ENCODE measurements at regions not wholly inside any gene's neighbourhood (a gene's known extent, or its start where the extent isn't known, plus 50 kb on each side); places are given as distances from the start of the nearest gene placed in this dataset.

DNA sequence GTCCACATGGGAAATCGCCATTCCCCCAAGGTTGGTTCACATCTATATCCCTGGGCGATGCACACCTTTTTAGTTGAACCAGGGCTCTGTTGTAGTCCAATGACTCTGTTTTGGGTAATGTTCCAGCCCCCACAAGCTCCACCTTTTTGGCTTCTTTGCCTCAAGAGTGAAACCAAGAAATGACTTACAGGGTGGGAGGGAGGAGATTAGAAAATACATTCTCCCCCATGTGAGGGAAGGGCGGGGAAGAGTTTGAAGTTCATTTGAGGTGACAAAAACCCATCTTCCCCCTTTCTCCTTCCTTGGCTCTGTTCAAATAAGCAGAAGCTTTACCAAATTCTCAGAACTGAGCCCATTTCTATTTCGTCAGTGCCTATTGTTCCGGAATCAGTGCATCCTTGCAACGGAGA lies 82.8 kb downstream of the GATA3 start:
- no peak overlapping the region for H3K27ac ChIP-seq
- no peak overlapping the region for H3K4me3 ChIP-seq
- intact Hi-C loops (cut with DNase I), result no loop called here
- DNase-seq (no peak), FAIRE-seq (no peak), ATAC-seq (no peak)
- TF ChIP-seq, protein P1, sequence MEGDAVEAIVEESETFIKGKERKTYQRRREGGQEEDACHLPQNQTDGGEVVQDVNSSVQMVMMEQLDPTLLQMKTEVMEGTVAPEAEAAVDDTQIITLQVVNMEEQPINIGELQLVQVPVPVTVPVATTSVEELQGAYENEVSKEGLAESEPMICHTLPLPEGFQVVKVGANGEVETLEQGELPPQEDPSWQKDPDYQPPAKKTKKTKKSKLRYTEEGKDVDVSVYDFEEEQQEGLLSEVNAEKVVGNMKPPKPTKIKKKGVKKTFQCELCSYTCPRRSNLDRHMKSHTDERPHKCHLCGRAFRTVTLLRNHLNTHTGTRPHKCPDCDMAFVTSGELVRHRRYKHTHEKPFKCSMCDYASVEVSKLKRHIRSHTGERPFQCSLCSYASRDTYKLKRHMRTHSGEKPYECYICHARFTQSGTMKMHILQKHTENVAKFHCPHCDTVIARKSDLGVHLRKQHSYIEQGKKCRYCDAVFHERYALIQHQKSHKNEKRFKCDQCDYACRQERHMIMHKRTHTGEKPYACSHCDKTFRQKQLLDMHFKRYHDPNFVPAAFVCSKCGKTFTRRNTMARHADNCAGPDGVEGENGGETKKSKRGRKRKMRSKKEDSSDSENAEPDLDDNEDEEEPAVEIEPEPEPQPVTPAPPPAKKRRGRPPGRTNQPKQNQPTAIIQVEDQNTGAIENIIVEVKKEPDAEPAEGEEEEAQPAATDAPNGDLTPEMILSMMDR (IDR thresholded peaks at IDR 0.05), result no peak
- H3K4me1 ChIP-seq, result no peaks in the 10 kb centered on the region
- H3K9me3 ChIP-seq, result no peaks in the 10 kb centered on the region
- WGBS, 2 donors, result 60 to 63% methylated on average over 6 of the region's 6 CpGs
- no peaks in the 10 kb centered on the region for H3K36me3 ChIP-seq
- no peaks in the 10 kb centered on the region for H3K27me3 ChIP-seq

DNA sequence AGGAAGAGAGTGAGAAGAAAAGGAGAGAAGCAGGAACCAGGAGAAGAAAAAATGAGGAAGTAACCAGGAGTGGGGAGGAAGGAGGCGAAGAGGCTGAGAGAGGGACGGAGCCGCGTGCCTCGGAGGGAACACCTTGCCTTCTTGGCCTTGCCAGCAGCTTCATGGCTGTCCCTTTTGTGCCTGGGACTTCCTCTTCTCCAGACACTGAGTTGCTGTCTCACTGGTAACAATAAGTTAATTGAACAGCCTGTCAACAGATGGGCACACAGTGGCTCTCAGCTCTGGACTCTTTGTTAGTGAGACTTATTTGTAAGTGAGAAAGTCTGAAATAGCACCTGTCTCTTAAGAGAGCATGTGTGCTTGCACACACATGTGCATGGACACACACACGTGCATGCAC lies 83.2 kb downstream of the GATA3 start:
- ATAC-seq (no peak), DNase-seq (no peak), FAIRE-seq (no peak)
- TF ChIP-seq, protein P1 (IDR thresholded peaks at IDR 0.05), result no peak
- Histone ChIP-seq H3K4me3 (no peak overlapping the region), H3K27ac (no peak overlapping the region), H3K27me3 (no peaks in the 10 kb centered on the region), H3K9me3 (no peaks in the 10 kb centered on the region), H3K4me1 (no peaks in the 10 kb centered on the region), H3K36me3 (no peaks in the 10 kb centered on the region)
- WGBS, 2 donors, result 63 to 76% methylated on average over 6 of the region's 6 CpGs
- intact Hi-C loops (cut with DNase I), result no loop called here

DNA sequence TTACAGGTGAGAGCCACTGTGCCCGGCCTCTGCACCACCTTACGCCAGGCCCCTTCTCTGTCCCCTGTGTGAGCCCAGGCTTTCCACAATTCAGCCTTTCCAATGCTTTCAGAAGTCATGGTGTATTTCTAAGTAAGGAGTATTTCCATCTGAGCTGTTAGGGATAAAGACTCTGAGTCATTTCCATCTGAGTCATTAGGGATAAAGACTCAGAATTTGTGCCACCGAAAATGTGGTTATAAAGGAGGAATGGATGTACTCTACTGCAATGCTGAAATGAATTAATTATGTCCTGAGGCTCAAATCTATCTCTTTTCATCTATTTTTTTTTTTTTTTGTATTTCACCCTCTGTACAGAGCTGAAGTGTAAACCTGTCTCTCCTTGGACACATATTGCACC lies 84.0 kb downstream of the GATA3 start:
- ATAC-seq (no peak), FAIRE-seq (no peak), DNase-seq (no peak)
- no peak overlapping the region for H3K4me3 ChIP-seq
- no peaks in the 10 kb centered on the region for H3K27me3 ChIP-seq
- H3K4me1 ChIP-seq, result no peaks in the 10 kb centered on the region
- WGBS, 2 donors, result 69 to 82% methylated on average over 3 of the region's 3 CpGs
- intact Hi-C loops (cut with DNase I), result no loop called here
- no peaks in the 10 kb centered on the region for H3K36me3 ChIP-seq
- no peaks in the 10 kb centered on the region for H3K9me3 ChIP-seq
- H3K27ac ChIP-seq, result no peak overlapping the region
- TF ChIP-seq, protein P1 (IDR thresholded peaks at IDR 0.05), result no peak

- WGBS, 2 donors, result 56 to 68% methylated on average over 4 of the region's 4 CpGs
Observed at GRCh38 chr10:8144496-8144895, 90.0 kb downstream of the GATA3 start.

DNA sequence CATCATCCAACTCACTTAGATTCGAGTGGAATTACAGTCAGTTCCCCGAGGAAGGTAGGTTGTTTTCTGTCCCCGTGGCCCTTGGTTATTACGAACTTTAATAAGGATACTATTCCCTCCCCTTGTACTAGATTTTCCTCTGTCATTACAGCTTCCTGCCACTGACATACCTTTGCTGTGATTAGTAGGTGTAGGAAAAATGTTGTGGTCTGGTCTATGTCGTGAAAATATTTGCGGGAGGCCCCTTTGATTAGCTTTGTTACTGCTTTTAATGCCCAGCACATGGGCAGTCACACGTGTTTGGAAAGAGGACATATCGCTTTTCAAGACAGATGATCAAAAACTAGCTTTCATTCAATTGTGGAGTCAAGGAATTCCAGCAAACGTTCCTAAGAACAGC lies 92.2 kb downstream of the GATA3 start:
- ATAC-seq, result no peak
- Histone ChIP-seq H3K36me3 (no peaks in the 10 kb centered on the region), H3K27me3 (peaks cover 0 to 4% (median 0%) of the 10 kb centered on the region in 4 donors), H3K27ac (no peak overlapping the region), H3K4me1 (no peaks in the 10 kb centered on the region), H3K9me3 (no peaks in the 10 kb centered on the region), H3K4me3 (no peak overlapping the region)
- no peak for DNase-seq
- 37 to 47% methylated on average over 9 of the region's 9 CpGs for WGBS, 2 donors
- TF ChIP-seq, protein P1 (IDR thresholded peaks at IDR 0.05), result no peak
- no peak for FAIRE-seq
- intact Hi-C loops (cut with DNase I), result no loop called here

More at GRCh38 chr10:8144496-8144895, 90.0 kb downstream of the GATA3 start:
- DNase-seq (no peak), ATAC-seq (no peak), FAIRE-seq (no peak)
- peaks cover 0 to 4% (median 0%) of the 10 kb centered on the region in 4 donors for H3K27me3 ChIP-seq
- intact Hi-C loops (cut with DNase I), result no loop called here
- no peaks in the 10 kb centered on the region for H3K4me1 ChIP-seq
- H3K9me3 ChIP-seq, result no peaks in the 10 kb centered on the region
- no peaks in the 10 kb centered on the region for H3K36me3 ChIP-seq
- no peak overlapping the region for H3K27ac ChIP-seq
- no peak overlapping the region for H3K4me3 ChIP-seq
- TF ChIP-seq, protein P1 (IDR thresholded peaks at IDR 0.05), result no peak
